Peyer's patch (tissue), 4 donors: ENCODE measurements at regions not wholly inside any gene's neighbourhood (a gene's known extent, or its start where the extent isn't known, plus 50 kb on each side); places are given as distances from the start of the nearest gene placed in this dataset.

ENCODE experiments used
- CTCF ChIP-seq, 6 experiments: fragments of 450-650 bp in 4 of 6; fragments of 200-600 bp in 2 of 6; sonication (generic) in 1 of 6; IDR thresholded peaks; one replicate each; pipeline ENCODE4 v1.5.1; 2017 to 2019; ENCODE audit warnings: antibody characterized with exemption in 6 of 6, mild to moderate bottlenecking in 3 of 6, moderate library complexity in 1 of 6
- POLR2A ChIP-seq, 2 donors: fragments of 450-650 bp; IDR thresholded peaks; one replicate each; pipeline ENCODE4 v1.5.1; 2017; ENCODE audit warnings: antibody characterized with exemption in 2 of 2, mild to moderate bottlenecking in 2 of 2, moderate library complexity in 2 of 2

GRCh38 chr5:68946728-68947127, 147.1 kb upstream of the SLC30A5 start:
- TF ChIP-seq CTCF (IDR thresholded peaks at IDR 0.05) (no peak), POLR2A (IDR thresholded peaks at IDR 0.05) (no peak)
